HG03571 (cell line): ENCODE measurements at regions not wholly inside any gene's neighbourhood (a gene's known extent, or its start where the extent isn't known, plus 50 kb on each side); places are given as distances from the start of the nearest gene placed in this dataset.

Source experiments
- ATAC-seq: cut with Tn5 transposase; IDR thresholded peaks from one replicate; pipeline ENCODE4 v1.9.1; 2021; ENCODE audit not compliant: unreplicated experiment

GRCh38 chr3:40800343-40800742 is 275.6 kb downstream of the ZNF621 start:
- ATAC-seq: no peak

GRCh38 chr3:40801284-40801741 is 276.6 kb downstream of the ZNF621 start:
- ATAC-seq: no peak

- ATAC-seq: no peak
Measured at GRCh38 chr3:40803311-40803710, 278.6 kb downstream of the ZNF621 start.

- no peak for ATAC-seq
Measured at GRCh38 chr3:40805456-40805855, 280.7 kb downstream of the ZNF621 start.

- no peak for ATAC-seq
Measured at GRCh38 chr3:40810813-40811212, 286.1 kb downstream of the ZNF621 start.

GRCh38 chr3:40817017-40817416 is 292.3 kb downstream of the ZNF621 start:
- no peak for ATAC-seq

- ATAC-seq: no peak
Measured at GRCh38 chr3:40821315-40821714, 296.6 kb downstream of the ZNF621 start.

- no peak for ATAC-seq
Measured at GRCh38 chr3:40827226-40827625, 302.5 kb downstream of the ZNF621 start.

GRCh38 chr3:40827942-40828688 is 303.4 kb downstream of the ZNF621 start:
- ATAC-seq: no peak

- ATAC-seq: no peak
Measured at GRCh38 chr3:40828741-40829415, 304.1 kb downstream of the ZNF621 start.

GRCh38 chr3:40829876-40830275 is 305.1 kb downstream of the ZNF621 start:
- ATAC-seq: no peak

- no peak for ATAC-seq
Measured at GRCh38 chr3:40837300-40837699, 312.5 kb downstream of the ZNF621 start.

GRCh38 chr3:40841131-40841530 is 316.4 kb downstream of the ZNF621 start:
- ATAC-seq: no peak

GRCh38 chr3:40841570-40842109 is 316.9 kb downstream of the ZNF621 start:
- no peak for ATAC-seq

- no peak for ATAC-seq
Measured at GRCh38 chr3:40842714-40843113, 318.0 kb downstream of the ZNF621 start.

GRCh38 chr3:40843208-40843624 is 318.5 kb downstream of the ZNF621 start:
- no peak for ATAC-seq

- ATAC-seq: no peak
Measured at GRCh38 chr3:40843851-40844548, 319.2 kb downstream of the ZNF621 start.

GRCh38 chr3:40844896-40845295 is 320.1 kb downstream of the ZNF621 start:
- ATAC-seq: no peak

- ATAC-seq: no peak
Measured at GRCh38 chr3:40845447-40845846, 320.7 kb downstream of the ZNF621 start.

GRCh38 chr3:40845916-40846315 is 321.2 kb downstream of the ZNF621 start:
- no peak for ATAC-seq

- ATAC-seq: no peak
Measured at GRCh38 chr3:40846451-40846850, 321.7 kb downstream of the ZNF621 start.
